GM18505 (cell line): ENCODE measurements at regions not wholly inside any gene's neighbourhood (a gene's known extent, or its start where the extent isn't known, plus 50 kb on each side); places are given as distances from the start of the nearest gene placed in this dataset.

ENCODE experiments used
- ATAC-seq: cut with Tn5 transposase; IDR thresholded peaks from one replicate; pipeline ENCODE4 v1.9.1; 2021; ENCODE audit not compliant: unreplicated experiment
- POLR2A ChIP-seq: IDR thresholded peaks from 4 replicates; pipeline ENCODE4 v1.6.1; 2011; ENCODE audit warnings: borderline replicate concordance; ENCODE audit not compliant: insufficient read depth, insufficient read length; ENCODE audit errors: extremely low read depth

DNA sequence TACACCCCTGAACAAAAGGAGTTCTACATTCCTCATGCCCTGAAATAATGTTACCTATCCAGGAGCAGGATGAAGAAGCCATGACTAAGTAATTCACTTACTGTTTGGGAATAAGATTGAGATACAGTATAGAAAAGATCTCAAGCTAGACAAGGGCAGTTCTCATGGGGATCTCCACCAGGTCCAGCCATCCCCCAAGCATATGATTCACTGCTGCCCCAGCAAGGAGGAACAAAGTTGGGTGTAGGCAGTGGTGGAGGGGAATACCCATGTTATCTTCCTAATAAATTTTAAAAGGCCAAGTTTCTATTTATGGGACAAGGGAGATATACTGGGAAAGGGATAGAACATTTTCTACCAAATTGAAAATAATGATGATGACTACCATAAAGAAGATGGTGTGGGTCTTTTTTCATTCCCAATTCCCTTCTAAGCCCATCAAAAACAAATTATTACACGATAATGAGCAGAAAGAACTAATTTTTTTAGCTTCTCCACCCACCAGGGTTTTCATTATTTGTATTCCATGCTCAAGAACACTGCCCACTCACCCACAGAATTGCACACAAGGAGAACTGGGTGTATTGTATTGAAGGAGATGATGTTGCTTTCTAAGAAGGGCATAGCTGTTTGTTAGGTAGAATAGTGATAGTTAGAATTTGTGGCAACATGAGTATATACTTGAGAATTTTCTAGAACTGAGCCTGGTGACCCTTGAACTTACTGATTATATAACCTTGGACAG, 204.6 kb downstream of the BTG1 start:
- no peak for ATAC-seq

DNA sequence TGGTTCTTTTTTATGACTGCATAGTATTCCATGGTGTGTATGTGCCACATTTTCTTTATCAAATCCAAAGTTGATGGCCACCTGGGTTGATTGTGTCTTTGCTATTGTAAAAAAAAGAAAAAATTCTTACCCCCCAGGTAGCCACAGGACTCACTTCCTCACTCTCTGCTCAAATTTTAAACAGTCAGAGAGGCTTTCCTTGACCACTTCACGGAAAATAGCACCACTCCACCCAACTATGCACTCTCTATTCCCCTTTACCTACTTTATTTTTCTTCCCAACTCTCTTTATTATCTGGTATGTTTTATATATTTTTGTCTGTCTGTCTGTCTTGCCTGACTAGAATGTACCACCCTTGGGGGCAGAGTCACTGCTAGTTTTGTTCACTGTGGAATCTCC, 205.3 kb downstream of the BTG1 start:
- ATAC-seq = no peak
- TF ChIP-seq POLR2A = no peak

More for the DNA sequence above, 204.6 kb downstream of the BTG1 start:
- no peak for TF ChIP-seq POLR2A

DNA sequence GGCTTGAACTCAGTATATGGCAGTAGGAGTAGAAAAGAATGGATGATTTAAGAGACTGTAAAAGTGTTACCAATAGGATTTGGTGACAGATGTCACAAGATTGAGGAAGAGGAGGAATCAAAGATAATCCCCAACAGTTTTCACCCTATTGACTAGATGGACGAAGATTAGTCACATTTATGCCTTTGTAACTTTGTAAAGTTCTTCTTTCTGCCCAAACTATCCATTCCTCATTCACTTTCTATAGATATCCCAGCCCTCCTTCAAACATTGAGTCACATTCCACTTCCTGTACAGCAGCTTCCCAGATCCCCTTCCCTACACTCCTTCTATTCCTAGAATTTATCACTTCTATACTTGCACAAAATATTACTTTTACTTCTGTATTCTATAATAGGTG, 207.9 kb downstream of the BTG1 start:
- no peak for TF ChIP-seq POLR2A
- no peak for ATAC-seq

DNA sequence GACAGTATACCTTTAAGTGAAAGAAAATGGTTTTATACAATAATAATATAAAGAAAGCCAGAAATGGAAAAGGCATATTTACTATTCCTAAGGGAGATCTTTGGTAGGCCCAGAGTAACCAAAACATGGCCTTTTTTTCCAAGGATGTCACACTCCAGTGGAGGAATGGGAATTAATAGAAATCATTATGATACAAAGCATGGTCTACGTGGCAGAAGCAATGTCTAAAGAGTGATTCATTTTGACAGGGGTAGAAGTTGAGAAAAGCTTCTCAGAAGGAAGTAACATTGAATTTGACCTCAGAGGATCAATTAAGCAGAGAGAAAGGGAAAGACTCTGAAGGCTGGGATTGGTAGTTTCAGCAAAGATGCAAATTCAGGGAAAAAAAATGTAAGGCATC, 208.6 kb downstream of the BTG1 start:
- ATAC-seq = no peak
- no peak for TF ChIP-seq POLR2A

DNA sequence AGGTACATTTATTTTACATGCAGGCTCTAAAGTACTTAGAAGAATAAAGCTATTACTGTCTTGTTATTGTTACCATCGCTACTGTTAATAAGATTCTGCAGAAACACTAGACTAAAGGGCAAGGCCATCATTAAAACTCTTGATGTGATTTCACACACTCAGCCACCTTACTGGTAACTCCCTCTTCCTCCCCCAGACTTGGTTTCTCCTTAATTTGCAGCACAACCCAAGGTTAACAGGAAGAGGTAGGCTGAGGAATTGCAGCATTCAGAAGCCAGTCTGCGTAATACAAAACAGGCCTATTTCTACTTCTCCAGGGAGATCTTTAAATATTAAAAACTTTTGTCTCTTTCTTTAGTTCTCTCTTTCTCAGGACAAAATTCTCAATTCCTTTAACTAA, 210.3 kb downstream of the BTG1 start:
- no peak for ATAC-seq
- no peak for TF ChIP-seq POLR2A

DNA sequence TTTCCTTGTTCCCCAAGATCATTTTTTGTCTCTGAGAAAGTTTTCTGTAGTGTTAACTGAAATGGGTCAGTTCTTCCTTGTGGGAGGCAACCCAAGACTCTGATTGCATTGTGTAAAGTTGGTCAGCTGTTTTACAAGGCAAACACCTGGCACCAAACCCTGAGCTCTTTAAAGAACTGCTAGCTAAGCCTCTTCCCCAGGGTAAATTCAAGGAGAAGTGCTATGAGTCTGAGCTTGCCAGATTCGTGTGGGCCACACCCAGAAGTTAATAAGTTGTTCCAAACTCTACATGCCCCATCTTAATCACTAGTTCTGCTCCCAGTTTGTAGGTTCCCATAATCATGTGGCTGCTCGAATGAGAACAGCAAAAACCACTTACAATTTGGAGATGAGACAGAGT, 214.5 kb downstream of the BTG1 start:
- ATAC-seq = no peak
- TF ChIP-seq POLR2A = no peak

DNA sequence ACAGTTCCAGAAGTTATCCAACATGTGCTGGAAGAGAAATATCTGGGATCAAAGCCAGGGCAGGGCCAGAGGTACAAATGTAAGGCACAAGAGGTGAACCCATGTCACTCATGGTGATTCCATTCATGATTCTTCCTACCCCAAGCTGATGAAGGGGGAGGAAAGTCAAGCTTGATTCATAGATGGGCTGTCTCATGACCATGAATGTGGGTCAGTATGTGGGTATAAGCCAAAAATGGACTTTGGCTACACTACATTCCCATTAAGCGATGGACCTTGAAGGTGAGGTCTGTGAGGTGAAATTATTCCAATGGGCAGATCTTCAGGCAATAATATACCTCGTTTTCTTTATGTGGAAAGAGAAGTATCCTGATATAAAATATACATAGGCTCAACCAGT, 217.1 kb downstream of the BTG1 start:
- no peak for TF ChIP-seq POLR2A
- ATAC-seq = no peak

DNA sequence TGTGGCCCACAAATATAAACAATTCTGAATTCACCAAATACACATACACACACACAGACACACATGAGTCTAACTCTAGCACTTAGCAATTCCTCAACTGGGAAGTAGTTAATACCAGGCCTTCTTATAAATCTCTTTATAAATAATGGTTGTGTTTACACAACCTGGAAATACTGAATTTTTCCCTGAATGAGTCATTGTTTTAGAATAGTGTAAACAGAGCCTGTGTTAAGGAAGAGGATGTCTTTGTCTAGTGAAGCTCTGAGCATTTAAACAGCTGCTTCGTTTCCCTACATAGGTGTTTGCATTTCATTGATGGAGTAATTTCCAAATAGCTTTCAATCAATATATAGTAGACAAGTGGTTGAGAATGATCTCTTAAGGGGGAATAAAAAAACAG, 218.8 kb downstream of the BTG1 start:
- TF ChIP-seq POLR2A = no peak
- ATAC-seq = no peak

DNA sequence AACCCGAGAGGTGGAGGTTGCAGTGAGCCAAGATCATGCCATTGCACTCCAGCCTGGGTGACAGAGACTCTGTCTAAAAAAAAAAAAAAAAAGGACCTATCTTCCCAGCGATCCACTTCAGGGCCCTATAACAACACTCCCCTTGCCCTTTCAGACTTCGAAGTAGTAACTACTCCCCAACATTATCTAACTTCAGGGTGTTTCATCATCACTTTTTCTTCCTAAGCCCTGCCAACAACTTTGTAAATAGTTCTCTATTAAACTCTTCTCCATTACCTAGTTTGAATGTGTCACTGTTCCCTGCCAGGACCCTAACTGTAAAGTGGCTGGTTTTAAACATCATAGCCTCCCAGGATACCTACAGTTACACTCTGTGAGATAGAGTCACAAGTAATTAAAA, 220.8 kb downstream of the BTG1 start:
- ATAC-seq = no peak
- no peak for TF ChIP-seq POLR2A

DNA sequence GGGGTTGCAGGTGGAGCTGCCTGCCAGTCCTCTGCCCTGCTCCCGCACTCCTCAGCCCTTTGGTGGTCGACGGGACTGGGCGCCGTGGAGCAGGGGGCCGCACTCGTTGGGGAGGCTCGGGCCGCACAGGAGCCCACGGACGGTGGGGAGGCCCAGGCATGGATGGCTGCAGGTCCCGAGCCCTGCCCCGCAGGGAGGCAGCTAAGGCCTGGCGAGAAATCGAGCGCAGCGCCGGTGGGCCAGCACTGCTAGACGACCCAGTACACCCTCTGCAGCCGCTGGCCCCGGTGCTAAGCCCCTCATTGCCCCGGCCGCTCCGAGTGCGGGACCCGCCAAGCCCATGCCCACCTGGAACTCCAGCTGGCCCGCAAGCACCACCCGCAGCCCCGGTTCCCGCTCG, 221.8 kb downstream of the BTG1 start:
- no peak for ATAC-seq
- no peak for TF ChIP-seq POLR2A

DNA sequence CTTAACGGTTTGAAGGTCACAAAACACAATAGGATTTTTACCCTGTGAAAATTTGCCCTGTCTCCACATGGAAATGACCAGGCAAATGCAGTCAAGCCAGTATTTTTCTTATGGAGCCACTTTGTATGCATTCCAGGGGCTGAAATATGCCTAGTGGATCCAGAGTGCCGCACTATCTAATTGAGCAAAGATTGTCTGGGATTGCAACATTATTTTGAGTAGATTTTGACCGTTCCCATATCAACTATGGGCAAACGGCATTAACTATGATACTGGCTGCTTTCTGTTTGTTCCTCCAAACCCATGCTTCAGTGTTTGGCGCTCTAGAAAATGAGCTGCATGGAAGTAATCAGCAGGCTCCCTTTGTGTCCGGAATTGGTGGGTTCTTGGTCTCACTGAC, 223.0 kb downstream of the BTG1 start:
- no peak for ATAC-seq

DNA sequence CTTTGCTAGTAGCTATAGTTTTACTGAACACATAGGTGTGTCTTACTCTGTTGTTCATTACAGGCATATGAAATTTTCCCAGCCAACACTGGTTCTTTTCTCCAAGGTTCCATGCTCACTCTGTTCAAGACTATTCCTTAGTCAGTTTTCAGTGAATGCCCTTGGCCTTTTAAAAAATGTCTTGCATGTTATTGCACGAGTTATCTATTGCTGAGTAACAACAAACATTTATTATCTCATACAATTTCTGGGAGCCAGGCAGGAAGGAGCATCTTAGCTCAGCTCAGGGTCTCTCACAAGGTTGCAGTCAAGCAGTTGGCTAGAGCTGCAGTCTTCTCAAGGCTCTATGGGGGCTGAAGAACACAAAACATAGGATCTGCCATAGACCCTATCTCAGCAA, 223.5 kb downstream of the BTG1 start:
- ATAC-seq = no peak
- no peak for TF ChIP-seq POLR2A

More for the DNA sequence above, 223.0 kb downstream of the BTG1 start:
- no peak for TF ChIP-seq POLR2A

DNA sequence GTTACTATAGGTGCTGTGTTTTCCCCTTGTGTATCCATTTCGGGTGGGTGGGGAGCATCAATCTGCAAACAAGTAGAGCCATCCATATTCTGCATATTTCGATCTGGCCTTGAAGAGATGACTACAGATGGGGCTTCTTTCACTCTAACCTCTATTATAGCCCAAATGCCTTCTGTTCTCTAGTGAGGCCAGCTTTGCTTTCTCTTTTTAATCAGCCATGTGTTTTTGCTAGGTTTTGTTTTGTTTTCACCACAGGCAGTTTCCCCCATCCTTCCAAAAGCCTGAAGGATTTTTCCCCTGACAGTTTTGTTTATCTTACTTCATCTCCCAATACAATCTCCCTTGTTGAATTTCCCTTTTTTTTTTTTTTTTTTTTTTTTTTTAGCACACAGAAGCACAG, 224.1 kb downstream of the BTG1 start:
- ATAC-seq = no peak
- TF ChIP-seq POLR2A = no peak

DNA sequence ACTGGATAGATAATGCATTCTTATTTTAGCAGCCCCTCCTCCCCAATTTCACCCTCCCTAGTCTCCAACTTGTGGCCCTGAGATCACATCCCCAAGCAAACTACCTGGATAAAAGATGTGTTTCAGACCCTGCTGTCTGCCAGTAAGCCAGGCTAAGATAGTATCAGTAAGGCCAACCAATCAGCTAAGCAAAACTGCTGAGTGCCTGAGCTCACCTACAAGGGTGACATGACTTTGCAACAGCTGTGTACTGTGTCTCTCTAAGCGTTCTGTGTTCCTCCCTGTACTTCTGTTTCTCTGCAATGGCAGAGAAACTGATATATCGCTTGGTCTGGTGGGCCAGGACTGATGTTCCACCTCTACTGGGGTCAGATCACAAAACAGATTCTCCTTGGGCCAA, 224.9 kb downstream of the BTG1 start:
- no peak for TF ChIP-seq POLR2A
- ATAC-seq = no peak

DNA sequence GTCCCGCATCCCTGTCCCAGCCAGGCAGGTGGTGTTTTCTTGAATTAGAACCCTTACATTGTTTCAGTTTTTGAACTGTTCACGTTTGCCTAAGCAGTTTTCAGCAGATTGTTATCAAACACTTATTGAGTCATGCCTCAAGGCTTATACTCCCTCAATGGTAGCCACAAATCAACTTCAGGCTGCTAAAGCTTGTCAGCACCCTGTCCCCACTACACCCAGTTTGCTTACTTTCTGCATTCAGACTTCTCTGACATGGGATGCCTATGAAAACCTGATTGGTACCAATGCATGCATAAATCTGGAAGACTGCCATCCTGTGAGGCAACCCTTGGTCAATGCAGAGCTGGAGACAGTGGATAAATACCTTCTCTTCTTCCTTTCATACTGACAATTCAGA, 225.4 kb downstream of the BTG1 start:
- no peak for TF ChIP-seq POLR2A
- ATAC-seq = no peak

DNA sequence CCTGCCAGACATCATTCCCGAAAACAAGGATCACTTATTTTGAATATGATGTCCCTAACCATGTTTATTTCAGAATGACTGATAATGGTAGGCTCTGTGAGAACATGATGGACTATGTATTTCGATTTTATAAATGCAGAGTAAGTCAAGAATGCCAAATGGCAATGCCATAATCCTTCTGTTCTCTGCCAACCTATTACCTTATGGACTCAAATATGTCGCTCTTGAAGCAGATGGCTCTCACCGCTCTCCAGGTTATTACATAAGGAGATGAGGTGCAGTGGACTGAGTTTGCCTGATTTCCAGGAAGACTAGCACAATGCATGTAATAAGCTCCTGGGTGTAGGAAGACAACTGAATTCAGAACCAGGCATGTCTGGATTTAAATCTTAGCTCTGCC, 227.2 kb downstream of the BTG1 start:
- ATAC-seq = no peak

DNA sequence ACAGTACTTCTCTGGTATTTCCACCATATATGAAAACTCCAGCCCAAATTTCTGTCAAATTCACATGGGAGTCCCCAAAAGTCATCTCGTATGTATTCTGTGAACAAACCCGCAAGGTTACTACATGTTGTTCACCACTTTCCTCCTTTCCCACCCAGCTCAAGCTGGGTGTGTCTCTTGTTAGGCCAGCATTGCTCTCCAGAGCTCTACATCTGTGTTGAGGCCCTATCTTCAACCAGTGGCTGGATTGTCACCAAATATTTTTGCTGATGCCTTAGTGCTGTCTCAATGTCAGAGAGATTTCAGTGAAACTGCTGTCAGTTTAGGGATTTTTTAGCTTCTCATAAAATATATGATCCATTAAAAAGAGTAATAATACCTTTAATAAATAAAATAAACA, 230.9 kb downstream of the BTG1 start:
- ATAC-seq = no peak
- no peak for TF ChIP-seq POLR2A

More for the DNA sequence above, 227.2 kb downstream of the BTG1 start:
- no peak for TF ChIP-seq POLR2A
